ENCODE measurements at regions not wholly inside any gene's neighbourhood (a gene's known extent, or its start where the extent isn't known, plus 50 kb on each side); places are given as distances from the start of the nearest gene placed in this dataset.
"Not testable (repeated sequence)": the region's sequence is repeated elsewhere in the genome, so short reads cannot be mapped to it uniquely, and the experiment has no call there.

GRCh38 chr11:116332391-116332790, 440.4 kb downstream of the BUD13 start:
- intact Hi-C loops (cut with micrococcal nuclease) = no loop called here
- H3K27ac Mint-ChIP-seq = no peak overlapping the region

GRCh38 chr11:116331381-116331780, 441.4 kb downstream of the BUD13 start:
- no peaks in the 10 kb centered on the region for H3K36me3 Mint-ChIP-seq (ENCODE audit: low read depth)
- intact Hi-C loops (cut with micrococcal nuclease) = no loop called here
- peaks cover 14% of the 10 kb centered on the region for H3K27me3 Mint-ChIP-seq
- no peaks in the 10 kb centered on the region for H3K9me3 Mint-ChIP-seq
- no peak overlapping the region for H3K27ac Mint-ChIP-seq
- no peak overlapping the region for H3K4me3 Mint-ChIP-seq
- no peaks in the 10 kb centered on the region for H3K4me1 Mint-ChIP-seq (ENCODE audit: low read depth)

More at GRCh38 chr11:116332391-116332790, 440.4 kb downstream of the BUD13 start:
- Mint-ChIP-seq H3K36me3 (ENCODE audit: low read depth) (no peaks in the 10 kb centered on the region), H3K4me1 (ENCODE audit: low read depth) (no peaks in the 10 kb centered on the region), H3K27me3 (peaks cover 18% of the 10 kb centered on the region), H3K9me3 (peaks cover 8% of the 10 kb centered on the region), H3K4me3 (no peak overlapping the region)

GRCh38 chr11:116330439-116331185, 442.2 kb downstream of the BUD13 start:
- intact Hi-C loops (cut with micrococcal nuclease) = no loop called here
- no peaks in the 10 kb centered on the region for H3K36me3 Mint-ChIP-seq (ENCODE audit: low read depth)
- no peaks in the 10 kb centered on the region for H3K9me3 Mint-ChIP-seq
- no peaks in the 10 kb centered on the region for H3K4me1 Mint-ChIP-seq (ENCODE audit: low read depth)
- H3K27ac Mint-ChIP-seq = no peak overlapping the region
- H3K27me3 Mint-ChIP-seq = peaks cover 9% of the 10 kb centered on the region
- H3K4me3 Mint-ChIP-seq = no peak overlapping the region

- intact Hi-C loops (cut with micrococcal nuclease) = no loop called here
- Mint-ChIP-seq H3K36me3 (ENCODE audit: low read depth) (no peaks in the 10 kb centered on the region), H3K4me1 (ENCODE audit: low read depth) (no peaks in the 10 kb centered on the region), H3K27me3 (peaks cover 7% of the 10 kb centered on the region), H3K4me3 (no peak overlapping the region), H3K27ac (no peak overlapping the region), H3K9me3 (no peaks in the 10 kb centered on the region)
Measured at GRCh38 chr11:116329354-116330090, 443.3 kb downstream of the BUD13 start.

GRCh38 chr11:116328851-116329250, 443.9 kb downstream of the BUD13 start:
- H3K27me3 Mint-ChIP-seq = peaks cover 9% of the 10 kb centered on the region
- intact Hi-C loops (cut with micrococcal nuclease) = no loop called here

GRCh38 chr11:116328391-116328790, 444.4 kb downstream of the BUD13 start:
- peaks cover 9% of the 10 kb centered on the region for H3K27me3 Mint-ChIP-seq
- H3K9me3 Mint-ChIP-seq = no peaks in the 10 kb centered on the region

More at GRCh38 chr11:116328851-116329250, 443.9 kb downstream of the BUD13 start:
- Mint-ChIP-seq H3K9me3 (no peaks in the 10 kb centered on the region), H3K36me3 (ENCODE audit: low read depth) (no peaks in the 10 kb centered on the region), H3K4me1 (ENCODE audit: low read depth) (no peaks in the 10 kb centered on the region), H3K27ac (no peak overlapping the region), H3K4me3 (no peak overlapping the region)

GRCh38 chr11:116326146-116326545, 446.6 kb downstream of the BUD13 start:
- H3K27ac Mint-ChIP-seq = no peak overlapping the region
- H3K4me3 Mint-ChIP-seq = no peak overlapping the region
- no peaks in the 10 kb centered on the region for H3K9me3 Mint-ChIP-seq
- no peaks in the 10 kb centered on the region for H3K36me3 Mint-ChIP-seq (ENCODE audit: low read depth)
- intact Hi-C loops (cut with micrococcal nuclease) = no loop called here
- H3K27me3 Mint-ChIP-seq = peaks cover 13% of the 10 kb centered on the region
- H3K4me1 Mint-ChIP-seq (ENCODE audit: low read depth) = no peaks in the 10 kb centered on the region

More at GRCh38 chr11:116328391-116328790, 444.4 kb downstream of the BUD13 start:
- Mint-ChIP-seq H3K36me3 (ENCODE audit: low read depth) (no peaks in the 10 kb centered on the region), H3K4me3 (no peak overlapping the region), H3K27ac (no peak overlapping the region), H3K4me1 (ENCODE audit: low read depth) (no peaks in the 10 kb centered on the region)
- intact Hi-C loops (cut with micrococcal nuclease) = no loop called here

GRCh38 chr11:116325247-116325646, 447.5 kb downstream of the BUD13 start:
- H3K9me3 Mint-ChIP-seq = no peaks in the 10 kb centered on the region

GRCh38 chr11:116324077-116324476, 448.7 kb downstream of the BUD13 start:
- H3K4me1 Mint-ChIP-seq (ENCODE audit: low read depth); H3K4me3 Mint-ChIP-seq; H3K36me3 Mint-ChIP-seq (ENCODE audit: low read depth); intact Hi-C loops (cut with micrococcal nuclease); H3K9me3 Mint-ChIP-seq; H3K27ac Mint-ChIP-seq: not testable (repeated sequence)
- peaks cover 13% of the 10 kb centered on the region for H3K27me3 Mint-ChIP-seq

More at GRCh38 chr11:116325247-116325646, 447.5 kb downstream of the BUD13 start:
- Mint-ChIP-seq H3K27ac (no peak overlapping the region), H3K27me3 (peaks cover 13% of the 10 kb centered on the region), H3K4me3 (no peak overlapping the region), H3K4me1 (ENCODE audit: low read depth) (no peaks in the 10 kb centered on the region), H3K36me3 (ENCODE audit: low read depth) (no peaks in the 10 kb centered on the region)
- intact Hi-C loops (cut with micrococcal nuclease) = no loop called here

- Mint-ChIP-seq H3K9me3 (no peaks in the 10 kb centered on the region), H3K27ac (no peak overlapping the region), H3K36me3 (ENCODE audit: low read depth) (no peaks in the 10 kb centered on the region), H3K4me3 (no peak overlapping the region), H3K4me1 (ENCODE audit: low read depth) (peaks cover 21% of the 10 kb centered on the region), H3K27me3 (peaks cover 7% of the 10 kb centered on the region)
- intact Hi-C loops (cut with micrococcal nuclease) = no loop called here
Measured at GRCh38 chr11:116317212-116317611, 455.6 kb downstream of the BUD13 start.

GRCh38 chr11:116314006-116314405, 458.8 kb downstream of the BUD13 start:
- intact Hi-C loops (cut with micrococcal nuclease) = no loop called here
- H3K9me3 Mint-ChIP-seq = no peaks in the 10 kb centered on the region
- H3K27me3 Mint-ChIP-seq = peaks cover 4% of the 10 kb centered on the region
- H3K36me3 Mint-ChIP-seq (ENCODE audit: low read depth) = no peaks in the 10 kb centered on the region
- no peak overlapping the region for H3K4me3 Mint-ChIP-seq
- H3K4me1 Mint-ChIP-seq (ENCODE audit: low read depth) = peaks cover 21% of the 10 kb centered on the region
- H3K27ac Mint-ChIP-seq = no peak overlapping the region

- no peaks in the 10 kb centered on the region for H3K36me3 Mint-ChIP-seq (ENCODE audit: low read depth)
- H3K4me3 Mint-ChIP-seq = peak overlapping the region; percentile 41
- H3K9me3 Mint-ChIP-seq = no peaks in the 10 kb centered on the region
- peaks cover 21% of the 10 kb centered on the region for H3K4me1 Mint-ChIP-seq (ENCODE audit: low read depth)
- H3K27ac Mint-ChIP-seq = no peak overlapping the region
- intact Hi-C loops (cut with micrococcal nuclease) = no loop called here
- H3K27me3 Mint-ChIP-seq = peaks cover 4% of the 10 kb centered on the region
Measured at GRCh38 chr11:116312570-116313391, 460.0 kb downstream of the BUD13 start.

- no peaks in the 10 kb centered on the region for H3K36me3 Mint-ChIP-seq (ENCODE audit: low read depth)
- H3K27ac Mint-ChIP-seq = no peak overlapping the region
- H3K4me3 Mint-ChIP-seq = no peak overlapping the region
- peaks cover 21% of the 10 kb centered on the region for H3K4me1 Mint-ChIP-seq (ENCODE audit: low read depth)
- no peaks in the 10 kb centered on the region for H3K9me3 Mint-ChIP-seq
- peaks cover 2% of the 10 kb centered on the region for H3K27me3 Mint-ChIP-seq
- intact Hi-C loops (cut with micrococcal nuclease) = no loop called here
Measured at GRCh38 chr11:116311206-116311605, 461.6 kb downstream of the BUD13 start.

GRCh38 chr11:116310698-116311097, 462.1 kb downstream of the BUD13 start:
- Mint-ChIP-seq H3K9me3 (no peaks in the 10 kb centered on the region), H3K36me3 (ENCODE audit: low read depth) (no peaks in the 10 kb centered on the region), H3K27me3 (peaks cover 2% of the 10 kb centered on the region), H3K27ac (no peak overlapping the region), H3K4me1 (ENCODE audit: low read depth) (peaks cover 21% of the 10 kb centered on the region), H3K4me3 (no peak overlapping the region)
- intact Hi-C loops (cut with micrococcal nuclease) = no loop called here
